GM18873 (cell line): ENCODE measurements at regions not wholly inside any gene's neighbourhood (a gene's known extent, or its start where the extent isn't known, plus 50 kb on each side); places are given as distances from the start of the nearest gene placed in this dataset.
"Not testable (repeated sequence)": the region's sequence is repeated elsewhere in the genome, so short reads cannot be mapped to it uniquely, and the experiment has no call there.

Source experiments
- ATAC-seq: cut with Tn5 transposase; IDR thresholded peaks from one replicate; pipeline ENCODE4 v1.9.1; 2021; ENCODE audit warnings: mild to moderate bottlenecking, moderate library complexity, moderate number of reproducible peaks; ENCODE audit not compliant: unreplicated experiment, low FRiP score

GRCh38 chr13:30520571-30520970, 54.8 kb upstream of the HMGB1 start:
- ATAC-seq: no peak

GRCh38 chr13:30523211-30523610, 57.5 kb upstream of the HMGB1 start:
- ATAC-seq: no peak

GRCh38 chr13:30523817-30524216, 58.1 kb upstream of the HMGB1 start:
- not testable (repeated sequence) for ATAC-seq

GRCh38 chr13:30525212-30525611, 59.5 kb upstream of the HMGB1 start:
- ATAC-seq: not testable (repeated sequence)

- no peak for ATAC-seq
These were observed 61.1 kb upstream of the HMGB1 start for GRCh38 chr13:30526612-30527495.

- ATAC-seq: peak; percentile 84
These were observed 63.5 kb upstream of the HMGB1 start for GRCh38 chr13:30529085-30529834.

GRCh38 chr13:30535046-30535445, 69.3 kb upstream of the HMGB1 start:
- no peak for ATAC-seq

- ATAC-seq: no peak
These were observed 72.4 kb upstream of the USPL1 start for GRCh38 chr13:30545320-30545719.

GRCh38 chr13:30548046-30548445, 69.7 kb upstream of the USPL1 start:
- ATAC-seq: not testable (repeated sequence)

- peak; percentile 66 for ATAC-seq
These were observed 66.5 kb upstream of the USPL1 start for GRCh38 chr13:30551189-30551588.

GRCh38 chr13:30552567-30552966, 65.2 kb upstream of the USPL1 start:
- ATAC-seq: no peak

GRCh38 chr13:30559274-30559673, 58.4 kb upstream of the USPL1 start:
- ATAC-seq: no peak

GRCh38 chr13:30560212-30560611, 57.5 kb upstream of the USPL1 start:
- no peak for ATAC-seq

- ATAC-seq: no peak
These were observed 56.2 kb upstream of the USPL1 start for GRCh38 chr13:30561511-30561910.

- no peak for ATAC-seq
These were observed 53.2 kb upstream of the USPL1 start for GRCh38 chr13:30564489-30564888.

- no peak for ATAC-seq
These were observed 52.1 kb upstream of the USPL1 start for GRCh38 chr13:30565658-30566057.

- no peak for ATAC-seq
These were observed 50.6 kb upstream of the USPL1 start for GRCh38 chr13:30567072-30567471.
